Liver (tissue), 3 donors: ENCODE measurements at regions not wholly inside any gene's neighbourhood (a gene's known extent, or its start where the extent isn't known, plus 50 kb on each side); places are given as distances from the start of the nearest gene placed in this dataset.

ENCODE experiments used
- FOXA1 ChIP-seq: IDR thresholded peaks from 2 replicates; pipeline ENCODE4 v1.6.1; 2016; ENCODE audit warnings: antibody characterized with exemption
- SP1 ChIP-seq: IDR thresholded peaks from 2 replicates; pipeline ENCODE4 v1.6.1; 2018; ENCODE audit warnings: antibody characterized with exemption, mild to moderate bottlenecking
- TAF1 ChIP-seq: conservative IDR thresholded peaks from 2 replicates; pipeline ENCODE4 v1.6.1; 2016; ENCODE audit warnings: antibody characterized with exemption, mild to moderate bottlenecking
- YY1 ChIP-seq: IDR thresholded peaks from 2 replicates; pipeline ENCODE4 v1.6.1; 2016; ENCODE audit warnings: antibody characterized with exemption, mild to moderate bottlenecking
- TF ChIP-seq, protein P1 (sequence below): fragments of 150-350 bp; IDR thresholded peaks from 2 replicates; pipeline ENCODE4 v1.5.1; 2017; ENCODE audit warnings: improper control_type of control experiment, low read depth, low read length; ENCODE audit not compliant: missing input control
- TF ChIP-seq, protein P2 (sequence below): IDR thresholded peaks from 2 replicates; pipeline ENCODE4 v1.6.1; 2016; ENCODE audit warnings: antibody characterized with exemption, mild to moderate bottlenecking
- TF ChIP-seq, protein P3 (sequence below): IDR thresholded peaks from 2 replicates; pipeline ENCODE4 v1.6.1; 2016; ENCODE audit warnings: antibody characterized with exemption
- TF ChIP-seq, protein P4 (sequence below): IDR thresholded peaks from 2 replicates; pipeline ENCODE4 v1.6.1; 2016; ENCODE audit warnings: antibody characterized with exemption
- donor health status: healthy.
- donor health status: healthy.

DNA sequence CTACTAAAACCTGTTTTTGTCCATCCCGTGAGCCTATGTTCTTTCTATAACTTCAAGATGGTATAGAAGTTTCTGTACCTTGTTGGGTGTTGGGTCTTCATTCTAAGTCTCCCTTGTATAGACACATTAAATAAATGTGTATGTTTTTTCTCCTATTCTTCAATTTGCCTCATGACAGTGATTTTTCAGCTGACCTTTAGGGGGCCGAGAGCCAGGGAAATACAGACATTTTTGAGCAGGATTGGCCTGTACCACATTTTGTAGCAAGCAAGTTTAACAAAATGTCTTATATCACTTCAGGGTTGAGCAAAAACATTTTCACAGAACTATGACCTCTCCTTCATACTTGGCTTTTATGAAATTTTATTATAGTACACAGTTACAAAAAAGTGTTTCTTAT, 495.4 kb upstream of the CDH7 start:
- TF ChIP-seq, protein P1, sequence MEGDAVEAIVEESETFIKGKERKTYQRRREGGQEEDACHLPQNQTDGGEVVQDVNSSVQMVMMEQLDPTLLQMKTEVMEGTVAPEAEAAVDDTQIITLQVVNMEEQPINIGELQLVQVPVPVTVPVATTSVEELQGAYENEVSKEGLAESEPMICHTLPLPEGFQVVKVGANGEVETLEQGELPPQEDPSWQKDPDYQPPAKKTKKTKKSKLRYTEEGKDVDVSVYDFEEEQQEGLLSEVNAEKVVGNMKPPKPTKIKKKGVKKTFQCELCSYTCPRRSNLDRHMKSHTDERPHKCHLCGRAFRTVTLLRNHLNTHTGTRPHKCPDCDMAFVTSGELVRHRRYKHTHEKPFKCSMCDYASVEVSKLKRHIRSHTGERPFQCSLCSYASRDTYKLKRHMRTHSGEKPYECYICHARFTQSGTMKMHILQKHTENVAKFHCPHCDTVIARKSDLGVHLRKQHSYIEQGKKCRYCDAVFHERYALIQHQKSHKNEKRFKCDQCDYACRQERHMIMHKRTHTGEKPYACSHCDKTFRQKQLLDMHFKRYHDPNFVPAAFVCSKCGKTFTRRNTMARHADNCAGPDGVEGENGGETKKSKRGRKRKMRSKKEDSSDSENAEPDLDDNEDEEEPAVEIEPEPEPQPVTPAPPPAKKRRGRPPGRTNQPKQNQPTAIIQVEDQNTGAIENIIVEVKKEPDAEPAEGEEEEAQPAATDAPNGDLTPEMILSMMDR = no peak
- TF ChIP-seq SP1 (no peak), TAF1 (no peak), FOXA1 (no peak), YY1 (no peak)
- TF ChIP-seq, protein P2, sequence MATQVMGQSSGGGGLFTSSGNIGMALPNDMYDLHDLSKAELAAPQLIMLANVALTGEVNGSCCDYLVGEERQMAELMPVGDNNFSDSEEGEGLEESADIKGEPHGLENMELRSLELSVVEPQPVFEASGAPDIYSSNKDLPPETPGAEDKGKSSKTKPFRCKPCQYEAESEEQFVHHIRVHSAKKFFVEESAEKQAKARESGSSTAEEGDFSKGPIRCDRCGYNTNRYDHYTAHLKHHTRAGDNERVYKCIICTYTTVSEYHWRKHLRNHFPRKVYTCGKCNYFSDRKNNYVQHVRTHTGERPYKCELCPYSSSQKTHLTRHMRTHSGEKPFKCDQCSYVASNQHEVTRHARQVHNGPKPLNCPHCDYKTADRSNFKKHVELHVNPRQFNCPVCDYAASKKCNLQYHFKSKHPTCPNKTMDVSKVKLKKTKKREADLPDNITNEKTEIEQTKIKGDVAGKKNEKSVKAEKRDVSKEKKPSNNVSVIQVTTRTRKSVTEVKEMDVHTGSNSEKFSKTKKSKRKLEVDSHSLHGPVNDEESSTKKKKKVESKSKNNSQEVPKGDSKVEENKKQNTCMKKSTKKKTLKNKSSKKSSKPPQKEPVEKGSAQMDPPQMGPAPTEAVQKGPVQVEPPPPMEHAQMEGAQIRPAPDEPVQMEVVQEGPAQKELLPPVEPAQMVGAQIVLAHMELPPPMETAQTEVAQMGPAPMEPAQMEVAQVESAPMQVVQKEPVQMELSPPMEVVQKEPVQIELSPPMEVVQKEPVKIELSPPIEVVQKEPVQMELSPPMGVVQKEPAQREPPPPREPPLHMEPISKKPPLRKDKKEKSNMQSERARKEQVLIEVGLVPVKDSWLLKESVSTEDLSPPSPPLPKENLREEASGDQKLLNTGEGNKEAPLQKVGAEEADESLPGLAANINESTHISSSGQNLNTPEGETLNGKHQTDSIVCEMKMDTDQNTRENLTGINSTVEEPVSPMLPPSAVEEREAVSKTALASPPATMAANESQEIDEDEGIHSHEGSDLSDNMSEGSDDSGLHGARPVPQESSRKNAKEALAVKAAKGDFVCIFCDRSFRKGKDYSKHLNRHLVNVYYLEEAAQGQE = no peak
- TF ChIP-seq, protein P3, sequence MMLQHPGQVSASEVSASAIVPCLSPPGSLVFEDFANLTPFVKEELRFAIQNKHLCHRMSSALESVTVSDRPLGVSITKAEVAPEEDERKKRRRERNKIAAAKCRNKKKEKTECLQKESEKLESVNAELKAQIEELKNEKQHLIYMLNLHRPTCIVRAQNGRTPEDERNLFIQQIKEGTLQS = no peak
- TF ChIP-seq, protein P4, sequence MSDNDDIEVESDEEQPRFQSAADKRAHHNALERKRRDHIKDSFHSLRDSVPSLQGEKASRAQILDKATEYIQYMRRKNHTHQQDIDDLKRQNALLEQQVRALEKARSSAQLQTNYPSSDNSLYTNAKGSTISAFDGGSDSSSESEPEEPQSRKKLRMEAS = no peak
